WTC11 (cell line): ENCODE measurements at regions not wholly inside any gene's neighbourhood (a gene's known extent, or its start where the extent isn't known, plus 50 kb on each side); places are given as distances from the start of the nearest gene placed in this dataset.

ENCODE experiments used
- ATAC-seq: fragments of 200-7000 bp; cut with Tn5 transposase; 2 replicates; pipeline ENCODE4 v1.10.0; 2021; ENCODE audit warnings: mild to moderate bottlenecking, moderate library complexity
- CTCF ChIA-PET: fragments of 300-600 bp; sonication (Branson Sonifier 250); formaldehyde crosslinking; loops from one replicate; lab custom pipeline; 2021; ENCODE audit warnings: antibody characterized with exemption; lab: Charles Lee
- POLR2A ChIA-PET: fragments of 350-600 bp; sonication (Branson Sonifier 250); formaldehyde crosslinking; loops from one replicate; lab custom pipeline; 2021; ENCODE audit warnings: antibody characterized with exemption; lab: Charles Lee
- DNase-seq: peaks from one replicate; pipeline ENCODE4 v3.0.0; 2021; ENCODE audit warnings: low spot score
- H3K27ac Mint-ChIP-seq: 2 replicates; pipeline ENCODE4 v1.8.0; 2021; ENCODE audit warnings: mixed read lengths
- H3K27me3 Mint-ChIP-seq: 2 replicates; pipeline ENCODE4 v1.8.0; 2021; ENCODE audit warnings: low read depth, mild to moderate bottlenecking, moderate library complexity, mixed read lengths
- H3K36me3 Mint-ChIP-seq: 2 replicates; pipeline ENCODE4 v1.8.0; 2021; ENCODE audit warnings: mixed read lengths
- H3K4me1 Mint-ChIP-seq: 2 replicates; pipeline ENCODE4 v1.8.0; 2022; ENCODE audit warnings: mixed read lengths
- H3K4me3 Mint-ChIP-seq: 2 replicates; pipeline ENCODE4 v1.8.0; 2021; ENCODE audit warnings: mild to moderate bottlenecking, moderate library complexity, mixed read lengths
- H3K9me3 Mint-ChIP-seq: 2 replicates; pipeline ENCODE4 v1.8.0; 2021; ENCODE audit warnings: mixed read lengths
- AR ChIP-seq: fragments of 250-450 bp; sonication (Bioruptor Pico); IDR thresholded peaks from 2 replicates; pipeline ENCODE4 v1.9.0; 2021; ENCODE audit warnings: mild to moderate bottlenecking
- CREM ChIP-seq: sonication (generic); formaldehyde crosslinking; IDR thresholded peaks from 2 replicates; pipeline ENCODE4 v1.8.1; 2022; ENCODE audit warnings: mild to moderate bottlenecking, missing genetic modification reagents, moderate library complexity
- E2F1 ChIP-seq: sonication (generic); formaldehyde crosslinking; IDR thresholded peaks from 2 replicates; pipeline ENCODE4 v1.8.0; 2022; ENCODE audit warnings: mild to moderate bottlenecking, missing genetic modification reagents
- E2F4 ChIP-seq: sonication (generic); formaldehyde crosslinking; IDR thresholded peaks from 2 replicates; pipeline ENCODE4 v1.8.1; 2022; ENCODE audit warnings: low read depth, mild to moderate bottlenecking, moderate library complexity, missing genetic modification reagents, borderline replicate concordance
- ESRRA ChIP-seq: sonication (generic); formaldehyde crosslinking; IDR thresholded peaks from 2 replicates; pipeline ENCODE4 v1.8.1; 2022; ENCODE audit warnings: mild to moderate bottlenecking, missing genetic modification reagents, borderline replicate concordance
- ETV6 ChIP-seq: sonication (generic); formaldehyde crosslinking; IDR thresholded peaks from 2 replicates; pipeline ENCODE4 v1.8.1; 2022; ENCODE audit warnings: mild to moderate bottlenecking, missing genetic modification reagents
- GRHL2 ChIP-seq: fragments of 250-450 bp; sonication (Bioruptor Pico); IDR thresholded peaks from 2 replicates; pipeline ENCODE4 v1.8.0; 2022; ENCODE audit warnings: mild to moderate bottlenecking, moderate library complexity; ENCODE audit not compliant: insufficient replicate concordance, severe bottlenecking
- GTF2I ChIP-seq: fragments of 250-450 bp; sonication (Bioruptor Pico); conservative IDR thresholded peaks from 2 replicates; pipeline ENCODE4 v1.4.0; 2021; ENCODE audit warnings: mild to moderate bottlenecking
- JAZF1 ChIP-seq: fragments of 250-450 bp; sonication (Bioruptor Pico); IDR thresholded peaks from 2 replicates; pipeline ENCODE4 v1.9.0; 2021; ENCODE audit warnings: moderate library complexity, mild to moderate bottlenecking, inconsistent platforms
- KAT7 ChIP-seq: sonication (generic); formaldehyde crosslinking; IDR thresholded peaks from 2 replicates; pipeline ENCODE4 v1.8.1; 2023; ENCODE audit warnings: missing genetic modification reagents, mild to moderate bottlenecking, borderline replicate concordance
- MXD4 ChIP-seq: fragments of 250-450 bp; sonication (Bioruptor Pico); IDR thresholded peaks from 2 replicates; pipeline ENCODE4 v1.8.0; 2021; ENCODE audit warnings: mild to moderate bottlenecking, moderate library complexity, borderline replicate concordance
- NR1H2 ChIP-seq: sonication (generic); formaldehyde crosslinking; IDR thresholded peaks from 2 replicates; pipeline ENCODE4 v1.9.0; 2021; ENCODE audit warnings: mild to moderate bottlenecking, moderate library complexity, missing genetic modification reagents
- PREB ChIP-seq: sonication (generic); formaldehyde crosslinking; IDR thresholded peaks from 2 replicates; pipeline ENCODE4 v1.8.1; 2022; ENCODE audit warnings: mild to moderate bottlenecking, missing genetic modification reagents, moderate library complexity, borderline replicate concordance
- RORB ChIP-seq: fragments of 250-450 bp; sonication (Bioruptor Pico); IDR thresholded peaks from 2 replicates; pipeline ENCODE4 v1.9.0; 2021; ENCODE audit warnings: mild to moderate bottlenecking
- SMAD3 ChIP-seq: sonication (generic); formaldehyde crosslinking; IDR thresholded peaks from 2 replicates; pipeline ENCODE4 v1.8.0; 2022; ENCODE audit warnings: missing genetic modification reagents, mild to moderate bottlenecking, borderline replicate concordance
- TEAD1 ChIP-seq: sonication (generic); formaldehyde crosslinking; IDR thresholded peaks from 2 replicates; pipeline ENCODE4 v1.8.0; 2022; ENCODE audit warnings: mild to moderate bottlenecking, missing genetic modification reagents
- TP53 ChIP-seq: sonication (generic); formaldehyde crosslinking; IDR thresholded peaks from 2 replicates; pipeline ENCODE4 v1.8.1; 2023; ENCODE audit warnings: mild to moderate bottlenecking, missing genetic modification reagents
- ZNF425 ChIP-seq: fragments of 250-450 bp; sonication (Bioruptor Pico); conservative IDR thresholded peaks from 2 replicates; pipeline ENCODE4 v1.9.0; 2021; ENCODE audit warnings: mild to moderate bottlenecking
- ZNF512 ChIP-seq: sonication (generic); formaldehyde crosslinking; IDR thresholded peaks from 2 replicates; pipeline ENCODE4 v1.8.1; 2022; ENCODE audit warnings: missing genetic modification reagents, borderline replicate concordance

- TF ChIP-seq SMAD3 (CRISPR knock-in tag) (no peak), KAT7 (CRISPR knock-in tag) (no peak), TEAD1 (no peak), GTF2I (CRISPR knock-in tag) (no peak)
- TF ChIP-seq, all 79 proteins: peak for 0
Measured at GRCh38 chr22:27564806-27565205, 236.8 kb downstream of the MN1 start (continued).

- ATAC-seq, result no peak
- no peak for TF ChIP-seq CREM (CRISPR knock-in tag)
- ChIA-PET POLR2A (no interaction called here), CTCF (interaction anchor here (0.9 kb wide), 1 partner anchor 242 kb away, joined by 4 read pairs; no protein-coding TSS in a partner anchor)
- Mint-ChIP-seq H3K4me1 (peaks cover under 1% of the 10 kb centered on the region), H3K36me3 (no peaks in the 10 kb centered on the region), H3K4me3 (no peak overlapping the region), H3K27me3 (peaks cover 20% of the 10 kb centered on the region), H3K27ac (no peak overlapping the region), H3K9me3 (peaks cover 7% of the 10 kb centered on the region)
- no peak for DNase-seq
Measured at GRCh38 chr22:27566602-27567001, 235.0 kb downstream of the MN1 start.

- no peak overlapping the region for H3K27ac Mint-ChIP-seq
- POLR2A ChIA-PET, result no interaction called here
Measured at GRCh38 chr22:27568265-27568664, 233.3 kb downstream of the MN1 start.

GRCh38 chr22:27571463-27572277, 229.9 kb downstream of the MN1 start:
- POLR2A ChIA-PET, result no interaction called here
- ATAC-seq (no peak), DNase-seq (no peak)
- Mint-ChIP-seq H3K27me3 (peaks cover 26% of the 10 kb centered on the region), H3K4me3 (no peak overlapping the region), H3K36me3 (no peaks in the 10 kb centered on the region), H3K4me1 (peaks cover 15% of the 10 kb centered on the region), H3K9me3 (no peaks in the 10 kb centered on the region), H3K27ac (no peak overlapping the region)
- CTCF ChIA-PET, result no interaction called here
- TF ChIP-seq ZNF512, result no peak
- TF ChIP-seq GTF2I (CRISPR knock-in tag), result no peak
- TF ChIP-seq KAT7 (CRISPR knock-in tag), result no peak
- TF ChIP-seq AR (CRISPR knock-in tag), result no peak
- TF ChIP-seq RORB (CRISPR knock-in tag), result no peak
- TF ChIP-seq GRHL2 (CRISPR knock-in tag), result no peak
- TF ChIP-seq JAZF1 (CRISPR knock-in tag), result no peak
- TF ChIP-seq TP53 (CRISPR knock-in tag), result no peak
- no peak for TF ChIP-seq PREB
- no peak for TF ChIP-seq E2F4 (CRISPR knock-in tag)
- TF ChIP-seq ZNF425 (CRISPR knock-in tag), result no peak
- no peak for TF ChIP-seq ETV6 (CRISPR knock-in tag)
- TF ChIP-seq NR1H2 (CRISPR knock-in tag), result no peak

More at GRCh38 chr22:27568265-27568664, 233.3 kb downstream of the MN1 start:
- ATAC-seq, result no peak
- peaks cover 20% of the 10 kb centered on the region for H3K27me3 Mint-ChIP-seq
- TF ChIP-seq E2F1 (CRISPR knock-in tag) (no peak), MXD4 (CRISPR knock-in tag) (no peak), ESRRA (CRISPR knock-in tag) (no peak)
- TF ChIP-seq, all 79 proteins: peak for 0
- Mint-ChIP-seq H3K9me3 (peaks cover 7% of the 10 kb centered on the region), H3K36me3 (no peaks in the 10 kb centered on the region), H3K4me1 (peaks cover 12% of the 10 kb centered on the region), H3K4me3 (no peak overlapping the region)
- CTCF ChIA-PET, result no interaction called here
- DNase-seq, result no peak
